ENCODE measurements at regions not wholly inside any gene's neighbourhood (a gene's known extent, or its start where the extent isn't known, plus 50 kb on each side); places are given as distances from the start of the nearest gene placed in this dataset.

GRCh38 chr4:14196131-14196530, 568.6 kb upstream of the BOD1L1 start:
- H3K4me1 ChIP-seq (ENCODE audit: insufficient read depth, low read length): no peaks in the 10 kb centered on the region
- no peak overlapping the region for H3K27ac ChIP-seq (ENCODE audit: low read length)
- H3K9me3 ChIP-seq (ENCODE audit: insufficient read depth, low read depth, low read length): no peaks in the 10 kb centered on the region
- H3K36me3 ChIP-seq (ENCODE audit: insufficient read depth, low read depth, low read length): no peaks in the 10 kb centered on the region
- no peak overlapping the region for H3K4me3 ChIP-seq (ENCODE audit: low read length)
- no peaks in the 10 kb centered on the region for H3K27me3 ChIP-seq (ENCODE audit: insufficient read depth, low read length)
- no peak overlapping the region for H3K9ac ChIP-seq (ENCODE audit: low read depth, low read length)

- Histone ChIP-seq H3K4me3 (ENCODE audit: low read length) (no peak overlapping the region), H3K4me1 (ENCODE audit: insufficient read depth, low read length) (no peaks in the 10 kb centered on the region), H3K9ac (ENCODE audit: low read depth, low read length) (no peak overlapping the region), H3K27me3 (ENCODE audit: insufficient read depth, low read length) (no peaks in the 10 kb centered on the region), H3K9me3 (ENCODE audit: insufficient read depth, low read depth, low read length) (peaks cover 18% of the 10 kb centered on the region), H3K27ac (ENCODE audit: low read length) (no peak overlapping the region), H3K36me3 (ENCODE audit: insufficient read depth, low read depth, low read length) (no peaks in the 10 kb centered on the region)
Observed at GRCh38 chr4:14215116-14215770, 587.7 kb upstream of the BOD1L1 start.

- Histone ChIP-seq H3K4me3 (ENCODE audit: low read length) (no peak overlapping the region), H3K9ac (ENCODE audit: low read depth, low read length) (no peak overlapping the region), H3K36me3 (ENCODE audit: insufficient read depth, low read depth, low read length) (no peaks in the 10 kb centered on the region), H3K4me1 (ENCODE audit: insufficient read depth, low read length) (no peaks in the 10 kb centered on the region), H3K27ac (ENCODE audit: low read length) (no peak overlapping the region), H3K27me3 (ENCODE audit: insufficient read depth, low read length) (no peaks in the 10 kb centered on the region), H3K9me3 (ENCODE audit: insufficient read depth, low read depth, low read length) (peaks cover 15% of the 10 kb centered on the region)
Observed at GRCh38 chr4:14217401-14217800, 589.9 kb upstream of the BOD1L1 start.

GRCh38 chr4:14218641-14219040, 591.1 kb upstream of the BOD1L1 start:
- H3K9ac ChIP-seq (ENCODE audit: low read depth, low read length): no peak overlapping the region
- H3K36me3 ChIP-seq (ENCODE audit: insufficient read depth, low read depth, low read length): no peaks in the 10 kb centered on the region
- H3K27ac ChIP-seq (ENCODE audit: low read length): no peak overlapping the region
- no peaks in the 10 kb centered on the region for H3K4me1 ChIP-seq (ENCODE audit: insufficient read depth, low read length)
- H3K4me3 ChIP-seq (ENCODE audit: low read length): no peak overlapping the region
- peaks cover 2% of the 10 kb centered on the region for H3K9me3 ChIP-seq (ENCODE audit: insufficient read depth, low read depth, low read length)
- 0 out of 2 replicates have a peak, but pooled peaks cover under 1% of the 10 kb centered on the region for H3K27me3 ChIP-seq (ENCODE audit: insufficient read depth, low read length)

- peaks cover 2% of the 10 kb centered on the region; the same call in 1 of the 2 replicates for H3K4me1 ChIP-seq (ENCODE audit: insufficient read depth, low read length)
- H3K4me3 ChIP-seq (ENCODE audit: low read length): no peak overlapping the region
- H3K27ac ChIP-seq (ENCODE audit: low read length): no peak overlapping the region
- peaks cover 20% of the 10 kb centered on the region for H3K27me3 ChIP-seq (ENCODE audit: insufficient read depth, low read length)
- H3K9me3 ChIP-seq (ENCODE audit: insufficient read depth, low read depth, low read length): no peaks in the 10 kb centered on the region
- H3K36me3 ChIP-seq (ENCODE audit: insufficient read depth, low read depth, low read length): no peaks in the 10 kb centered on the region
- no peak overlapping the region for H3K9ac ChIP-seq (ENCODE audit: low read depth, low read length)
Observed at GRCh38 chr4:14221176-14221575, 593.7 kb upstream of the BOD1L1 start.

GRCh38 chr4:14222377-14223029, 595.0 kb upstream of the BOD1L1 start:
- Histone ChIP-seq H3K4me1 (ENCODE audit: insufficient read depth, low read length) (peaks cover 5% of the 10 kb centered on the region; the same call in 1 of the 2 replicates), H3K27me3 (ENCODE audit: insufficient read depth, low read length) (peaks cover 26% of the 10 kb centered on the region), H3K9me3 (ENCODE audit: insufficient read depth, low read depth, low read length) (no peaks in the 10 kb centered on the region), H3K9ac (ENCODE audit: low read depth, low read length) (no peak overlapping the region), H3K36me3 (ENCODE audit: insufficient read depth, low read depth, low read length) (no peaks in the 10 kb centered on the region), H3K4me3 (ENCODE audit: low read length) (no peak overlapping the region), H3K27ac (ENCODE audit: low read length) (no peak overlapping the region)

GRCh38 chr4:14223461-14223860, 595.9 kb upstream of the BOD1L1 start:
- no peak overlapping the region for H3K4me3 ChIP-seq (ENCODE audit: low read length)
- no peak overlapping the region for H3K27ac ChIP-seq (ENCODE audit: low read length)
- H3K27me3 ChIP-seq (ENCODE audit: insufficient read depth, low read length): peaks cover 35% of the 10 kb centered on the region
- peaks cover 5% of the 10 kb centered on the region; the same call in 1 of the 2 replicates for H3K4me1 ChIP-seq (ENCODE audit: insufficient read depth, low read length)
- H3K9ac ChIP-seq (ENCODE audit: low read depth, low read length): no peak overlapping the region
- H3K36me3 ChIP-seq (ENCODE audit: insufficient read depth, low read depth, low read length): no peaks in the 10 kb centered on the region
- H3K9me3 ChIP-seq (ENCODE audit: insufficient read depth, low read depth, low read length): no peaks in the 10 kb centered on the region

GRCh38 chr4:14225688-14226207, 598.2 kb upstream of the BOD1L1 start:
- no peak overlapping the region for H3K9ac ChIP-seq (ENCODE audit: low read depth, low read length)
- H3K27me3 ChIP-seq (ENCODE audit: insufficient read depth, low read length): peaks cover 45% of the 10 kb centered on the region
- no peaks in the 10 kb centered on the region for H3K36me3 ChIP-seq (ENCODE audit: insufficient read depth, low read depth, low read length)
- H3K4me1 ChIP-seq (ENCODE audit: insufficient read depth, low read length): peaks cover 5% of the 10 kb centered on the region; the same call in 1 of the 2 replicates
- no peaks in the 10 kb centered on the region for H3K9me3 ChIP-seq (ENCODE audit: insufficient read depth, low read depth, low read length)
- no peak overlapping the region for H3K27ac ChIP-seq (ENCODE audit: low read length)
- H3K4me3 ChIP-seq (ENCODE audit: low read length): no peak overlapping the region

- H3K27ac ChIP-seq (ENCODE audit: low read length): no peak overlapping the region
- peaks cover 14% of the 10 kb centered on the region for H3K27me3 ChIP-seq (ENCODE audit: insufficient read depth, low read length)
- no peak overlapping the region for H3K9ac ChIP-seq (ENCODE audit: low read depth, low read length)
- no peaks in the 10 kb centered on the region for H3K4me1 ChIP-seq (ENCODE audit: insufficient read depth, low read length)
- H3K36me3 ChIP-seq (ENCODE audit: insufficient read depth, low read depth, low read length): no peaks in the 10 kb centered on the region
- H3K4me3 ChIP-seq (ENCODE audit: low read length): no peak overlapping the region
- H3K9me3 ChIP-seq (ENCODE audit: insufficient read depth, low read depth, low read length): no peaks in the 10 kb centered on the region
Observed at GRCh38 chr4:14233126-14233525, 605.6 kb upstream of the BOD1L1 start.

GRCh38 chr4:14234307-14234706, 606.8 kb upstream of the BOD1L1 start:
- Histone ChIP-seq H3K4me3 (ENCODE audit: low read length) (no peak overlapping the region), H3K9me3 (ENCODE audit: insufficient read depth, low read depth, low read length) (no peaks in the 10 kb centered on the region), H3K9ac (ENCODE audit: low read depth, low read length) (no peak overlapping the region), H3K36me3 (ENCODE audit: insufficient read depth, low read depth, low read length) (no peaks in the 10 kb centered on the region), H3K27me3 (ENCODE audit: insufficient read depth, low read length) (peaks cover 2% of the 10 kb centered on the region; the same call in 1 of the 2 replicates), H3K27ac (ENCODE audit: low read length) (no peak overlapping the region), H3K4me1 (ENCODE audit: insufficient read depth, low read length) (no peaks in the 10 kb centered on the region)

GRCh38 chr4:14236359-14236758, 608.8 kb upstream of the BOD1L1 start:
- no peak overlapping the region for H3K27ac ChIP-seq (ENCODE audit: low read length)
- no peaks in the 10 kb centered on the region for H3K9me3 ChIP-seq (ENCODE audit: insufficient read depth, low read depth, low read length)
- no peaks in the 10 kb centered on the region for H3K36me3 ChIP-seq (ENCODE audit: insufficient read depth, low read depth, low read length)
- no peaks in the 10 kb centered on the region for H3K27me3 ChIP-seq (ENCODE audit: insufficient read depth, low read length)
- H3K4me1 ChIP-seq (ENCODE audit: insufficient read depth, low read length): no peaks in the 10 kb centered on the region
- H3K4me3 ChIP-seq (ENCODE audit: low read length): no peak overlapping the region
- no peak overlapping the region for H3K9ac ChIP-seq (ENCODE audit: low read depth, low read length)

- Histone ChIP-seq H3K27ac (ENCODE audit: low read length) (no peak overlapping the region), H3K4me3 (ENCODE audit: low read length) (no peak overlapping the region), H3K9me3 (ENCODE audit: insufficient read depth, low read depth, low read length) (no peaks in the 10 kb centered on the region), H3K36me3 (ENCODE audit: insufficient read depth, low read depth, low read length) (no peaks in the 10 kb centered on the region), H3K9ac (ENCODE audit: low read depth, low read length) (no peak overlapping the region), H3K27me3 (ENCODE audit: insufficient read depth, low read length) (no peaks in the 10 kb centered on the region), H3K4me1 (ENCODE audit: insufficient read depth, low read length) (no peaks in the 10 kb centered on the region)
Observed at GRCh38 chr4:14237911-14238310, 610.4 kb upstream of the BOD1L1 start.
